ENCODE measurements at regions not wholly inside any gene's neighbourhood (a gene's known extent, or its start where the extent isn't known, plus 50 kb on each side); places are given as distances from the start of the nearest gene placed in this dataset.
"Not testable (repeated sequence)": the region's sequence is repeated elsewhere in the genome, so short reads cannot be mapped to it uniquely, and the experiment has no call there.

DNA sequence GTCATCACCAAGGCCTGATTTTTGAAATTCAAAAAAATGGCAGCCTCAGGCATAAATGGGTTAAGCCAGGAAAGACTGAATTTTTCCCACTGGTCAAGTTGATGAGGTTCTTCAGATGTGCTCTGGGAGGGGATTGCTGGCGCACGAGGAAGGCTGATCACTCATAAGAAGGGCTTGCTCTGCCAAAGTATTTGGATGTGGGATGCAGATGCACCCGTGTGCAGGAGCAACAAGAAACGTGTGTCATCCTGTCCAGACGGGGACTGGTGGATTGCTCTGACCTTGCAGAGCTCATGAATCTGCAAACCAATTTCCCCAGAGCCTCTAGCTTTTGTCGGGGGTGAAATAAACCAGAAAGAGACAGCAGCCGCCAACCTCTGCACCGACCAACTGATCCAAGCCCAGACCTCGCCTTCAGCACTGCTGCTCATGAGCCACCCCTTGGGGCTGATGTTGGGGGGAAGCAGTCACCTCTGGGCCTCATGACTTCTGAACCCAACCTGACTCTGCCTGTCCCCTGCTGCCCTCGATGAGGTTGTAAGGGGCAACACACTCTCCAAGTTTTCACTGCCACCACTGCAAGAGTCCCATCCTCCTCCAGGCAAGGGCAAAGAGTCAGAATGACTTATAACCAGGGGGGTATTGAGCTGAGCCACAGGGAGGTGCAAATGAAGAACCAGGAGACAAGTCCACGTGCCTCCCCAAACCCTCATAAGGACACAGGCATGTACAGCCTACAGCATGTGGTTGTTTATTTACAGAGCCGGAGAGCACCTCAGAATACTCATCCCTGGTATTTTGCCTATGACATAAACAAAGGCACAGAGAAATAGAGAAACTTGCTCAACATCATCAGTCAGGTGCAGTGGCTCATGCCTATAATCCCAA lies 452.0 kb downstream of the SOX9 start:
- CTCF ChIA-PET = no interaction called here
- H3K27me3 ChIP-seq (ENCODE audit: low read length) = no peaks in the 10 kb centered on the region
- no peaks in the 10 kb centered on the region for H3K9me3 ChIP-seq (ENCODE audit: low read length)
- no peaks in the 10 kb centered on the region for H3F3A ChIP-seq (ENCODE audit: low read length, unreplicated experiment)
- DNase-seq (no peak), ATAC-seq (no peak)
- H3K4me2 ChIP-seq (ENCODE audit: low read length) = no peak overlapping the region
- no peak overlapping the region for H3K27ac ChIP-seq (ENCODE audit: low read length)
- intact Hi-C loops (cut with micrococcal nuclease) = no loop called here
- no peaks in the 10 kb centered on the region for H3K9me2 ChIP-seq (replicated peaks; ENCODE audit: low read length)
- no peak overlapping the region for H2AFZ ChIP-seq (ENCODE audit: low read length)
- POLR2A ChIA-PET (ENCODE audit: unreplicated experiment) = no interaction called here
- H4K20me1 ChIP-seq (ENCODE audit: low read length) = peaks cover 95% of the 10 kb centered on the region
- TF ChIP-seq, protein P1, sequence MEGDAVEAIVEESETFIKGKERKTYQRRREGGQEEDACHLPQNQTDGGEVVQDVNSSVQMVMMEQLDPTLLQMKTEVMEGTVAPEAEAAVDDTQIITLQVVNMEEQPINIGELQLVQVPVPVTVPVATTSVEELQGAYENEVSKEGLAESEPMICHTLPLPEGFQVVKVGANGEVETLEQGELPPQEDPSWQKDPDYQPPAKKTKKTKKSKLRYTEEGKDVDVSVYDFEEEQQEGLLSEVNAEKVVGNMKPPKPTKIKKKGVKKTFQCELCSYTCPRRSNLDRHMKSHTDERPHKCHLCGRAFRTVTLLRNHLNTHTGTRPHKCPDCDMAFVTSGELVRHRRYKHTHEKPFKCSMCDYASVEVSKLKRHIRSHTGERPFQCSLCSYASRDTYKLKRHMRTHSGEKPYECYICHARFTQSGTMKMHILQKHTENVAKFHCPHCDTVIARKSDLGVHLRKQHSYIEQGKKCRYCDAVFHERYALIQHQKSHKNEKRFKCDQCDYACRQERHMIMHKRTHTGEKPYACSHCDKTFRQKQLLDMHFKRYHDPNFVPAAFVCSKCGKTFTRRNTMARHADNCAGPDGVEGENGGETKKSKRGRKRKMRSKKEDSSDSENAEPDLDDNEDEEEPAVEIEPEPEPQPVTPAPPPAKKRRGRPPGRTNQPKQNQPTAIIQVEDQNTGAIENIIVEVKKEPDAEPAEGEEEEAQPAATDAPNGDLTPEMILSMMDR (conservative IDR thresholded peaks at IDR 0.05; ENCODE audit: low read depth, low read length) = no peak
- TF ChIP-seq EZH2 (IDR thresholded peaks at IDR 0.05; ENCODE audit: low read length, unreplicated experiment) = no peak
- no peak for TF ChIP-seq EZH2phosphoT487 (IDR thresholded peaks at IDR 0.05; ENCODE audit: borderline replicate concordance, low read length)
- no peak overlapping the region for H3K9ac ChIP-seq (ENCODE audit: low read length)
- no TSS peak for BruUV-seq (replicated peaks)
- H3K79me2 ChIP-seq (ENCODE audit: low read length) = peaks cover 97% of the 10 kb centered on the region
- H3K36me3 ChIP-seq (ENCODE audit: low read depth, low read length) = no peaks in the 10 kb centered on the region
- H3K4me1 ChIP-seq (ENCODE audit: insufficient read depth, low read length) = no peaks in the 10 kb centered on the region
- no peak overlapping the region for H3K4me3 ChIP-seq (ENCODE audit: low read length)

DNA sequence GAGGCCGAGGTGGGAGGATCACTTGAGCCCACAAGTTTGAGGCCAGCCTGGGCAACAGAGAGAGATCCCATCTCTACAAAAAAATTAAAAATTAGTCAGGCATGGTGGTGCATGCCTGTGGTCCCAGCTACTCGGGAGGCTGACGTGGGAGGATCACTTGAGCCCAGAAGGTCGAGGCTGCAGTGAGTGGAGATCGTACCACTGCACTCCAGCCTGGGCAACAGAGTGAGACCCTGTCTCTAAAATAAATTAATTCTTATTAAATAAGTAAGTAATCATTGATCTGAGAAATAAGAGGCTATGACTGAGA lies 452.6 kb downstream of the SOX9 start:
- POLR2A ChIA-PET (ENCODE audit: unreplicated experiment) = not testable (repeated sequence)
- H3K79me2 ChIP-seq (ENCODE audit: low read length) = peaks cover 97% of the 10 kb centered on the region

DNA sequence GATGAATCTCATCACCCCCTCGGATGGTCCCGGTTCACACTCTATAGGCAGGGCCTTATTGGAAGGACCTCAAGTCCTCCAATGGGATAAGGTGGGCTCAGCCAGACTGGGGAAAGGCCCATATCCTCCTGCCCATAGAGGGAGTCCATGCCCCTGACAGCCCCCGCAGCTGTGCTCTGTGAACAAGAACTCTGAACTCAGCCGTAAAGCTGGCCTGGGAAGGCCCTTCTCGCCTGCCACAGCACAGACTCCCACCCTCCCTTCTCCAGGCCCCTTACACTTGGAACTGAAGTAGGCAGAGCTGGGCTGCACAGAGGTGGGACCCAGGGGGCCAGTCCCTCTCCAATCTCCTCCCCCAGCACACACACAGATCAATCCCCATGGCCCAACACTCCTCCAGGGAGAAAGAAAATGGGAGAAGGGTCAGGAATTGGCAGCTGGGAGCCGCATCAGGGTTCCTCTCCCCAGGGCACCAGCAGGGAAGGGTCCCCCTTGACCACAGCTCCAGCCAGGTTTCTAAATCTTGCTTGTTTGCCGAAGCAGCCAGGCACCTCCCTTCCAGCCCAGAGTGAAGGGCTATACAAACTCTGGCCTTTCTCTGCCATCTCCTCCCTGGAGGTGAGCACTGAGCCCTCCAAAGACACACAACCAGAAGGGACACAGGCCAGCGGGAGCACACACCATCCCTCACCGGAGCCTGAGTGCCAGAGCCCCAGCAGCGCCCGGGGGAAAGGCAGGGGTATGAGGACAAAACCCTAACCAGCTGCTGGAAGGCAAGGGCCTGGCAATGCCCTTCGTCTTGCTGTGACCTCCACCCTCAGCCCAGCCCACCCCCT lies 454.1 kb downstream of the SOX9 start:
- TF ChIP-seq, protein P1 (conservative IDR thresholded peaks at IDR 0.05; ENCODE audit: low read depth, low read length) = no peak
- TF ChIP-seq EZH2 (IDR thresholded peaks at IDR 0.05; ENCODE audit: low read length, unreplicated experiment) (no peak), EZH2phosphoT487 (IDR thresholded peaks at IDR 0.05; ENCODE audit: borderline replicate concordance, low read length) (no peak)
- Histone ChIP-seq H3K4me2 (ENCODE audit: low read length) (no peak overlapping the region), H3K79me2 (ENCODE audit: low read length) (peaks cover 97% of the 10 kb centered on the region), H3K4me1 (ENCODE audit: insufficient read depth, low read length) (peaks cover 5% of the 10 kb centered on the region), H3K9ac (ENCODE audit: low read length) (no peak overlapping the region), H2AFZ (ENCODE audit: low read length) (no peak overlapping the region), H4K20me1 (ENCODE audit: low read length) (peaks cover 95% of the 10 kb centered on the region), H3K9me3 (ENCODE audit: low read length) (no peaks in the 10 kb centered on the region), H3K27ac (ENCODE audit: low read length) (no peak overlapping the region), H3K9me2 (replicated peaks; ENCODE audit: low read length) (no peaks in the 10 kb centered on the region), H3K36me3 (ENCODE audit: low read depth, low read length) (peaks cover 7% of the 10 kb centered on the region; the same call in 1 of the 2 replicates), H3F3A (ENCODE audit: low read length, unreplicated experiment) (no peaks in the 10 kb centered on the region), H3K4me3 (ENCODE audit: low read length) (no peak overlapping the region), H3K27me3 (ENCODE audit: low read length) (no peaks in the 10 kb centered on the region)
- ATAC-seq = no peak
- ChIA-PET POLR2A (ENCODE audit: unreplicated experiment) (no interaction called here), CTCF (no interaction called here)
- intact Hi-C loops (cut with micrococcal nuclease) = no loop called here
- DNase-seq = no peak
- no TSS peak for BruUV-seq (replicated peaks)

More for the DNA sequence above, 452.6 kb downstream of the SOX9 start:
- CTCF ChIA-PET; DNase-seq; H3K9ac ChIP-seq (ENCODE audit: low read length); H3K4me2 ChIP-seq (ENCODE audit: low read length); H2AFZ ChIP-seq (ENCODE audit: low read length); BruUV-seq (replicated peaks); H3K4me1 ChIP-seq (ENCODE audit: insufficient read depth, low read length); H3K36me3 ChIP-seq (ENCODE audit: low read depth, low read length); H3F3A ChIP-seq (ENCODE audit: low read length, unreplicated experiment); H3K9me3 ChIP-seq (ENCODE audit: low read length); intact Hi-C loops (cut with micrococcal nuclease); H3K4me3 ChIP-seq (ENCODE audit: low read length); H3K27ac ChIP-seq (ENCODE audit: low read length); ATAC-seq; H3K9me2 ChIP-seq (replicated peaks; ENCODE audit: low read length); H3K27me3 ChIP-seq (ENCODE audit: low read length): not testable (repeated sequence)
- peaks cover 95% of the 10 kb centered on the region for H4K20me1 ChIP-seq (ENCODE audit: low read length)

Data from PC-3 (cell line).